NCI-H146 treated with DMSO at 0.1 percent for 48 hours (cell line): ENCODE measurements at regions not wholly inside any gene's neighbourhood (a gene's known extent, or its start where the extent isn't known, plus 50 kb on each side); places are given as distances from the start of the nearest gene placed in this dataset.

Experiments
- DNase-seq: peaks from one replicate; lab custom pipeline; 2025; ENCODE audit not compliant: unreplicated experiment; lab: John Stamatoyannopoulos, UW

DNA sequence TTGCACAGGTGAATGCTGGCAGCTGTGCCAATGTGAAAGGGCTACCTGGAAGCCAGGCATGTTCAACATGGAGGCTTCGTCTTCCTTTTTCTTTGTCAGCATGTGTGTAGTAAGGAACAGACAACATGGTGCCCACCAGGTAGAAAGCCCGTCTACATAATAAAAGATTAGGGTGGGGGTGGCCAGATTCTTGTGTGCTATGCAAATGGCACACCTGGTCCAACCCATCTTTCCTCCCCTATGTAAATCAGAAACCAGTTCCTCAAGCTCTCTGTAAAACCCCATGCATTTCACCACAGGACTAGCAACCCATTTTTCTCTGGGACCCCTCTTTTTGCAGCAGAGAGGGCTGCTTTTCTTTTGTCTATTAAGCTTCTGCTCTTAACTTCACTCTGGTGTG, 72.3 kb upstream of the ZP4 start:
- DNase-seq, result no peak

DNA sequence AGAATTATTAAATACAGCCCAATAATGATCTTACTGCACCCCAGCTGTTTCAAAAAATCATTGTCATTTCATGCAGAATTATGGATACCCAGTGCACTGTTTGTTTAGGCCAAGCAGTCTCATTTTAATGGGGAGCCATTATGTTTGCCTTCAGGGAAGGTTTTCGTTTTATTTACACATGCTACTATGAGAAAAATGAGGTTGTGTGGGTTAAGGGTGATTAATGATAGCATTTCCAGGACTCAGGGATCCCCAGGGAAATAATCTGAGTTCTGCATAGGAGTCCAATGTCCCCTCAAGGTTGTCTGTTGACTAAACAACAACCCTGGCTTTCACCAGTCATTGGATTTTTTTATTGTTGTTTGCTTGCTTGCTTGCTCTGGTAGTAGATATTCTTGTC, 71.0 kb upstream of the ZP4 start:
- DNase-seq, result no peak

DNA sequence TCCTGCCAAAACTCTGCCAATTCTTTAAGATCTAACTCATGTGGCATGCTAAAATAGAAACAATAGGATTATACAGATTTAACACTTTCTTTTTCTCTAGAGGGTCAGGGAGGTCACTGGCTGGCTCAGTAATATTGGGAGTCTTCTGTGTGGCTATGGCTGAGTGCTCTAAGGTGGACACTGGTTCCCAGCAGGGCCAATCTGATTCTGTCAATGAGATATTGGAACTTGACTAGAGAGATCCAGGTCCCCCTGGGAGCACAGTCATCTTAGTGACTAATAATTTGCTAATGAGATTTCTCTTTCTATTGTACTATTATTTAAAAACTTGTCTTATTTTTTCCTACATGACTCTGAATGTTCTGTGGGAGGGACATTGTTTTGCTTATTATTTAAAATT, 69.1 kb upstream of the ZP4 start:
- no peak for DNase-seq

DNA sequence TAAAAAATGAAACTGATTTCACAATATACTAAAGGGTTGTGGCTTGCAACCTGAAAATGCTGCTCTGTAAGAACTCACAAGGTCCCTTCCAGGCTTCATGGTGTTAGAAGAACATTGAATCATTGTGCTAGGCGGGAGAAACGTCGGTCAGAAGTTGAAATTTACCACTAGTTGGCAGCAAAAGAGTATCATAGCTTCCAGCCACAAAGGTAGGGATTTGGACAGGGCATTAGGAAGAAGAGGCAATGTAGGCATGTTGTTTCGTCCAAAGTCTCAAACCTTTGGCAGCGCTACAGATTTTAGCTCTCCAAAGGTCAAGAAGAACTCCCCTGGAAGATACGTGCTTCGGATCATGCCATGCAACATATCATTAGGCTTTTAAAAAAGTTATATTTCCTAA, 62.5 kb upstream of the ZP4 start:
- no peak for DNase-seq
